ENCODE measurements at regions not wholly inside any gene's neighbourhood (a gene's known extent, or its start where the extent isn't known, plus 50 kb on each side); places are given as distances from the start of the nearest gene placed in this dataset.

- Histone ChIP-seq H3K4me2 (ENCODE audit: low read length, poor library complexity, severe bottlenecking) (no peak overlapping the region), H3K18ac (ENCODE audit: low read depth in 1 of 2, low read length in 2 of 2) (no peak overlapping the region), H3K4me1 (ENCODE audit: control insufficient read depth, insufficient read depth, low read depth, low read length) (no peaks in the 10 kb centered on the region), H3K9ac (ENCODE audit: low read length) (no peak overlapping the region), H2BK5ac (ENCODE audit: low read depth, low read length, poor library complexity, severe bottlenecking) (no peak overlapping the region), H3K14ac (ENCODE audit: low read length in 2 of 2) (no peak overlapping the region), H3K27me3 (ENCODE audit: control insufficient read depth in 1 of 2, insufficient read depth in 1 of 2, low read length in 2 of 2) (no peaks in the 10 kb centered on the region), H2BK12ac (ENCODE audit: low read length in 2 of 2) (no peak overlapping the region), H3K79me1 (replicated peaks; ENCODE audit: low read length, poor library complexity, severe bottlenecking) (no peaks in the 10 kb centered on the region), H2AK5ac (ENCODE audit: low read length, severe bottlenecking) (no peak overlapping the region), H3K23ac (ENCODE audit: low read length in 2 of 2) (no peak overlapping the region), H3K4ac (ENCODE audit: low read depth in 1 of 2, low read length in 2 of 2) (no peak overlapping the region), H3K36me3 (ENCODE audit: control insufficient read depth in 1 of 2, insufficient read depth in 2 of 2, low read depth in 1 of 2, low read length in 2 of 2) (no peaks in the 10 kb centered on the region), H3K4me3 (ENCODE audit: insufficient read depth in 1 of 2, low read depth in 1 of 2, low read length in 2 of 2) (no peak overlapping the region), H4K8ac (ENCODE audit: low read length) (no peak overlapping the region), H3K9me3 (ENCODE audit: control insufficient read depth, low read length) (no peaks in the 10 kb centered on the region), H4K91ac (ENCODE audit: low read length) (no peak overlapping the region), H3K27ac (ENCODE audit: low read length, poor library complexity, severe bottlenecking) (no peak overlapping the region), H2BK15ac (ENCODE audit: low read depth, poor library complexity, severe bottlenecking) (no peak overlapping the region), H2AFZ (ENCODE audit: low read depth, low read length) (no peak overlapping the region), H2BK120ac (ENCODE audit: low read depth, low read length) (no peak overlapping the region)
- 51% methylated on average over 3 of the region's 3 CpGs for WGBS
- no peak for DNase-seq
These were observed 136.4 kb upstream of the NDST4 start for GRCh38 chr4:115249808-115250207.

DNA sequence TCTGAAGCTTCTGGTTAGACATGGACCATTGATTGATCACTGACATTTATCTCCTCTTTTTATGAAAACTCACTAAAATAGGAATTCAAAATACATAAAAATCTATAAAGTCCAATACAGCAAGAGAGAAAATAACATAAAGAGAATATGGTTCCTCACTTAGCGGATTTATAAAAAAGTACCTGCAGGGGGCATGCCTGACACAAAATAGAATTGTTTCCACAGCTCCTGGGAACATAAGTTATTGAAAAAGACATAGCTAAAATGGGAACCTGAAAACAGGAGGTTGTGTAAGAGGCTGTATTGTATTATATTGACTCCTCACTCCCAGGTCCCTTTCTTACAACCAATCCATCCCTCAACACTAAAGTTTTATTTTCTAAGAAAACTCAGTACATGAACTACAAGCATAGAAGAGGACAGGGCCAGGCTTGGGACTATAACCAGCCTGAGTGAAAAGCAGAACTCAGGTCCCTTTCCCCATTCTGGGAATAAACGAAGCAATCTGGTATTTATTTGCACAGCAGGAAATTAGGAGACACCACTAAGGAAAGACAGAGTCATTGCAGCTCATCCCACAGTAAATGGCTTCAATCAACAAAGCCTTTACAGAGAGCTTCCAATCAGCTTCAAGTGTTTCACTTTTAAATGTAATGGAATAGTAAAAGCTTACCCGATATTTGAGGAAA, 121.1 kb upstream of the NDST4 start:
- no peak overlapping the region for H3K23ac ChIP-seq (ENCODE audit: low read length in 2 of 2)
- H3K79me1 ChIP-seq (replicated peaks; ENCODE audit: low read length, poor library complexity, severe bottlenecking): no peaks in the 10 kb centered on the region
- H2BK12ac ChIP-seq (ENCODE audit: low read length in 2 of 2): no peak overlapping the region
- no peak overlapping the region for H2BK15ac ChIP-seq (ENCODE audit: low read depth, poor library complexity, severe bottlenecking)
- no peak overlapping the region for H3K4me2 ChIP-seq (ENCODE audit: low read length, poor library complexity, severe bottlenecking)
- H2AK5ac ChIP-seq (ENCODE audit: low read length, severe bottlenecking): no peak overlapping the region
- H3K4me1 ChIP-seq (ENCODE audit: control insufficient read depth, insufficient read depth, low read depth, low read length): no peaks in the 10 kb centered on the region
- no peaks in the 10 kb centered on the region for H3K36me3 ChIP-seq (ENCODE audit: control insufficient read depth in 1 of 2, insufficient read depth in 2 of 2, low read depth in 1 of 2, low read length in 2 of 2)
- no peak overlapping the region for H3K4me3 ChIP-seq (ENCODE audit: insufficient read depth in 1 of 2, low read depth in 1 of 2, low read length in 2 of 2)
- H4K8ac ChIP-seq (ENCODE audit: low read length): no peak overlapping the region
- peak overlapping the region; percentile 14 for H2AFZ ChIP-seq (ENCODE audit: low read depth, low read length)
- no peak overlapping the region for H3K9ac ChIP-seq (ENCODE audit: low read length)
- peak; percentile 39 for DNase-seq
- no peak overlapping the region for H3K18ac ChIP-seq (ENCODE audit: low read depth in 1 of 2, low read length in 2 of 2)
- H3K27ac ChIP-seq (ENCODE audit: low read length, poor library complexity, severe bottlenecking): no peak overlapping the region
- H3K4ac ChIP-seq (ENCODE audit: low read depth in 1 of 2, low read length in 2 of 2): no peak overlapping the region
- no peak overlapping the region for H2BK5ac ChIP-seq (ENCODE audit: low read depth, low read length, poor library complexity, severe bottlenecking)
- no peaks in the 10 kb centered on the region for H3K27me3 ChIP-seq (ENCODE audit: control insufficient read depth in 1 of 2, insufficient read depth in 1 of 2, low read length in 2 of 2)
- H4K91ac ChIP-seq (ENCODE audit: low read length): no peak overlapping the region
- no peaks in the 10 kb centered on the region for H3K9me3 ChIP-seq (ENCODE audit: control insufficient read depth, low read length)
- H3K14ac ChIP-seq (ENCODE audit: low read length in 2 of 2): no peak overlapping the region
- 30% methylated on average over 2 of the region's 3 CpGs for WGBS
- H2BK120ac ChIP-seq (ENCODE audit: low read depth, low read length): no peak overlapping the region

DNA sequence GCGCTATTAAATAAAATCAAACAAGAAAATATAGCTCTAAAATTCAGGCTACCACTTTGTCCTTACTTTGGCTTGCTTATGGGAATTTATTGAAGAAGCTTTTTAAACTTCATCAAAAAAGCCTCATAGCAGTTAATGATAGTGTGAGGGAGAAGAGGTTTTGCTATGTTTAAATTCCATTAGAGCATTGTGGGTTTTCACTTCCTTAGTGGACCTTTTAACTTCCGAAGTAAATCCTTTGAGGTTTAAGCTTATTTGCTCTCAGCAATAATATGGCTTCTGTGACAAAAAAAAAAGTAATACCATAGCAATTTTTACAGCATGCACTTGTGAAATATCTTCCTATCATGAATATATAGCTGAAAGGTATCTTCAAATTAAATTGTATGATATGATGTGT, 120.2 kb upstream of the NDST4 start:
- no CpG with 5 or more reads among the region's 2 CpGs for WGBS
- H3K9ac ChIP-seq (ENCODE audit: low read length): no peak overlapping the region

DNA sequence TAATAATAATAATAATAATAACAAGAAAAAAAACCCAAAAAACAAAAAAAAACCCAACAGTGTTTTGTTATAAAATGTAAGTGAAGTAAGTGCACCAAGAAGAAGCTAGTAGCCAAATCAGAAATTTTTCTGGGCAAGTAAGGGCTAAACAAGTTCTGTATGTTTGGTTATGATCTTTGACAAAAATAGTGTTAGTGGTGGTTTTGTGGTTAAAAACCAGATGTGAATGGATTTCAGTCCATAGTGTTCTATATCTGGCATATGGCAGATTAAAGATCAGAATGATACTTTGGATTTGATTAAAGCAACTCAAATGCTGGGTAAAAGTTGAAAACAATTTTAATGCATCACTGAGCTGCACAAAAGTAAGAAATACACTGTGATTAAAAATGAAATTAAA, 116.5 kb upstream of the NDST4 start:
- Histone ChIP-seq H2AFZ (ENCODE audit: low read depth, low read length) (no peak overlapping the region), H3K4me3 (ENCODE audit: insufficient read depth in 1 of 2, low read depth in 1 of 2, low read length in 2 of 2) (no peak overlapping the region), H3K23ac (ENCODE audit: low read length in 2 of 2) (no peak overlapping the region), H2AK5ac (ENCODE audit: low read length, severe bottlenecking) (no peak overlapping the region), H3K9me3 (ENCODE audit: control insufficient read depth, low read length) (no peaks in the 10 kb centered on the region), H2BK12ac (ENCODE audit: low read length in 2 of 2) (no peak overlapping the region), H3K36me3 (ENCODE audit: control insufficient read depth in 1 of 2, insufficient read depth in 2 of 2, low read depth in 1 of 2, low read length in 2 of 2) (no peaks in the 10 kb centered on the region), H3K18ac (ENCODE audit: low read depth in 1 of 2, low read length in 2 of 2) (no peak overlapping the region), H3K4ac (ENCODE audit: low read depth in 1 of 2, low read length in 2 of 2) (no peak overlapping the region), H3K14ac (ENCODE audit: low read length in 2 of 2) (no peak overlapping the region), H3K79me1 (replicated peaks; ENCODE audit: low read length, poor library complexity, severe bottlenecking) (no peaks in the 10 kb centered on the region), H2BK15ac (ENCODE audit: low read depth, poor library complexity, severe bottlenecking) (no peak overlapping the region), H3K27me3 (ENCODE audit: control insufficient read depth in 1 of 2, insufficient read depth in 1 of 2, low read length in 2 of 2) (no peaks in the 10 kb centered on the region), H3K27ac (ENCODE audit: low read length, poor library complexity, severe bottlenecking) (no peak overlapping the region), H2BK5ac (ENCODE audit: low read depth, low read length, poor library complexity, severe bottlenecking) (no peak overlapping the region), H2BK120ac (ENCODE audit: low read depth, low read length) (no peak overlapping the region), H3K4me2 (ENCODE audit: low read length, poor library complexity, severe bottlenecking) (no peak overlapping the region), H4K8ac (ENCODE audit: low read length) (no peak overlapping the region), H3K4me1 (ENCODE audit: control insufficient read depth, insufficient read depth, low read depth, low read length) (no peaks in the 10 kb centered on the region), H3K9ac (ENCODE audit: low read length) (no peak overlapping the region), H4K91ac (ENCODE audit: low read length) (no peak overlapping the region)
- DNase-seq: no peak

More for the DNA sequence above, 120.2 kb upstream of the NDST4 start:
- no peak overlapping the region for H3K23ac ChIP-seq (ENCODE audit: low read length in 2 of 2)
- H3K9me3 ChIP-seq (ENCODE audit: control insufficient read depth, low read length): no peaks in the 10 kb centered on the region
- no peaks in the 10 kb centered on the region for H3K36me3 ChIP-seq (ENCODE audit: control insufficient read depth in 1 of 2, insufficient read depth in 2 of 2, low read depth in 1 of 2, low read length in 2 of 2)
- no peak overlapping the region for H2BK12ac ChIP-seq (ENCODE audit: low read length in 2 of 2)
- no peaks in the 10 kb centered on the region for H3K79me1 ChIP-seq (replicated peaks; ENCODE audit: low read length, poor library complexity, severe bottlenecking)
- no peak for DNase-seq
- no peak overlapping the region for H3K27ac ChIP-seq (ENCODE audit: low read length, poor library complexity, severe bottlenecking)
- no peaks in the 10 kb centered on the region for H3K4me1 ChIP-seq (ENCODE audit: control insufficient read depth, insufficient read depth, low read depth, low read length)
- H3K14ac ChIP-seq (ENCODE audit: low read length in 2 of 2): no peak overlapping the region
- no peak overlapping the region for H3K4me3 ChIP-seq (ENCODE audit: insufficient read depth in 1 of 2, low read depth in 1 of 2, low read length in 2 of 2)
- no peak overlapping the region for H4K91ac ChIP-seq (ENCODE audit: low read length)
- no peaks in the 10 kb centered on the region for H3K27me3 ChIP-seq (ENCODE audit: control insufficient read depth in 1 of 2, insufficient read depth in 1 of 2, low read length in 2 of 2)
- H2BK15ac ChIP-seq (ENCODE audit: low read depth, poor library complexity, severe bottlenecking): no peak overlapping the region
- no peak overlapping the region for H3K4ac ChIP-seq (ENCODE audit: low read depth in 1 of 2, low read length in 2 of 2)
- H3K18ac ChIP-seq (ENCODE audit: low read depth in 1 of 2, low read length in 2 of 2): no peak overlapping the region
- no peak overlapping the region for H2BK5ac ChIP-seq (ENCODE audit: low read depth, low read length, poor library complexity, severe bottlenecking)
- H3K4me2 ChIP-seq (ENCODE audit: low read length, poor library complexity, severe bottlenecking): no peak overlapping the region
- no peak overlapping the region for H2AK5ac ChIP-seq (ENCODE audit: low read length, severe bottlenecking)
- no peak overlapping the region for H4K8ac ChIP-seq (ENCODE audit: low read length)
- H2BK120ac ChIP-seq (ENCODE audit: low read depth, low read length): no peak overlapping the region
- no peak overlapping the region for H2AFZ ChIP-seq (ENCODE audit: low read depth, low read length)
